HepG2 (cell line): ENCODE measurements at regions not wholly inside any gene's neighbourhood (a gene's known extent, or its start where the extent isn't known, plus 50 kb on each side); places are given as distances from the start of the nearest gene placed in this dataset.

Experiments
- ATAC-seq: fragments of 200-7000 bp; cut with Tn5 transposase; 3 replicates; pipeline ENCODE4 v1.9.1; 2020; ENCODE audit warnings: mild to moderate bottlenecking, moderate library complexity
- BruUV-seq: library from RNA; stranded (reverse); fragments of 400-500 nt; replicated peaks from 2 replicates; lab custom pipeline; 2021; lab: Mats Ljungman, UMichigan
- CTCF ChIA-PET: fragments of 300-600 bp; formaldehyde crosslinking; extraction: SDS; loops from one replicate; lab custom pipeline; 2021; ENCODE audit warnings: low total read pairs, inconsistent platforms, low intra/inter-chr PET ratio; lab: Yijun Ruan, JAX
- POLR2A ChIA-PET: fragments of 350-600 bp; sonication (Branson Sonifier 250); formaldehyde crosslinking; loops from one replicate; lab custom pipeline; 2020; ENCODE audit warnings: antibody characterized with exemption, inconsistent platforms; lab: Yijun Ruan, JAX
- DNase-seq: peaks from one replicate; pipeline ENCODE4 v3.0.0-alpha.2; 2015; ENCODE audit warnings: low spot score
- FAIRE-seq: peaks from 3 replicates; lab custom pipeline; 2011; peaks lifted over from hg19 to GRCh38; lab: Jason Lieb, UNC
- H2AFZ ChIP-seq: one replicate; pipeline ENCODE4 v1.6.1; 2011; ENCODE audit warnings: low read length, inconsistent platforms
- H3K27ac ChIP-seq: fragments of 300-600 bp; 3 replicates; pipeline ENCODE4 v1.8.0; 2011; ENCODE audit warnings: mixed run types, mild to moderate bottlenecking, mixed read lengths, low read length, inconsistent platforms; ENCODE audit not compliant: insufficient read depth; ENCODE audit errors: extremely low read length
- H3K27me3 ChIP-seq, 2 experiments: fragments of 200-600 bp in 1 of 2; 2 replicates in 1 of 2; 3 replicates in 1 of 2; pipeline versions ENCODE4 v1.6.0 to v1.8.0; 2011; ENCODE audit warnings: low read length in 2 of 2, mild to moderate bottlenecking in 2 of 2, moderate library complexity in 2 of 2, inconsistent platforms in 1 of 2; ENCODE audit not compliant: insufficient read depth in 2 of 2, control insufficient read depth in 1 of 2
- H3K36me3 ChIP-seq, 2 experiments: fragments of 200-600 bp in 1 of 2; replicated peaks in 1 of 2; 2 replicates in 1 of 2; 3 replicates in 1 of 2; pipeline versions ENCODE4 v1.5.1 to v1.8.0; 2011; ENCODE audit warnings: low read length in 2 of 2, inconsistent platforms in 1 of 2; ENCODE audit not compliant: insufficient read depth in 2 of 2, control insufficient read depth in 1 of 2
- H3K4me1 ChIP-seq: 2 replicates; pipeline ENCODE4 v1.5.1; 2012; ENCODE audit warnings: low read length, inconsistent platforms; ENCODE audit not compliant: insufficient read depth
- H3K4me2 ChIP-seq: 2 replicates; pipeline ENCODE4 v1.6.0; 2011; ENCODE audit warnings: low read depth, low read length, inconsistent platforms
- H3K4me3 ChIP-seq, 3 experiments: fragments of 200-600 bp in 1 of 3; sonication (generic), shearing (Covaris generic) in 1 of 3; replicated peaks in 1 of 3; 2 replicates each; pipeline ENCODE4 v1.5.1; 2011 to 2016; ENCODE audit warnings: low read length in 3 of 3, inconsistent platforms in 2 of 3, low read depth in 2 of 3, mild to moderate bottlenecking in 2 of 3, control low read depth in 1 of 3, mixed read lengths in 1 of 3; ENCODE audit not compliant: insufficient read depth in 1 of 3
- H3K79me2 ChIP-seq: one replicate; pipeline ENCODE4 v1.6.1; 2011; ENCODE audit warnings: low read length, inconsistent platforms; ENCODE audit not compliant: insufficient read depth
- H3K9ac ChIP-seq: 2 replicates; pipeline ENCODE4 v1.6.0; 2011; ENCODE audit warnings: mild to moderate bottlenecking, low read depth, low read length, inconsistent platforms; ENCODE audit not compliant: insufficient read depth
- H3K9me3 ChIP-seq: 2 replicates; pipeline ENCODE4 v1.5.1; 2012; ENCODE audit warnings: mild to moderate bottlenecking, low read length
- H4K20me1 ChIP-seq: 2 replicates; pipeline ENCODE4 v1.6.0; 2011; ENCODE audit warnings: inconsistent platforms, mild to moderate bottlenecking, low read length, moderate library complexity; ENCODE audit not compliant: insufficient read depth
- ETS1 ChIP-seq: sonication (generic); formaldehyde crosslinking; IDR thresholded peaks from 2 replicates; pipeline ENCODE4 v1.4.0; 2020; ENCODE audit warnings: missing genetic modification reagents
- GTF3A ChIP-seq: sonication (generic); formaldehyde crosslinking; conservative IDR thresholded peaks from 2 replicates; pipeline ENCODE4 v1.4.0; 2020; ENCODE audit warnings: mild to moderate bottlenecking, missing genetic modification reagents
- HCFC1 ChIP-seq: fragments of 150-350 bp; IDR thresholded peaks from 2 replicates; pipeline ENCODE4 v1.6.1; 2014; ENCODE audit warnings: low read depth, low read length
- HDAC6 ChIP-seq: fragments of 200-600 bp; sonication (generic); IDR thresholded peaks from 2 replicates; pipeline ENCODE4 v1.7.0; 2017; ENCODE audit warnings: mild to moderate bottlenecking, antibody characterized with exemption, low read length, low read depth
- SNAI1 ChIP-seq: sonication (generic); formaldehyde crosslinking; IDR thresholded peaks from 2 replicates; pipeline ENCODE4 v1.5.0; 2020; ENCODE audit warnings: mild to moderate bottlenecking, missing genetic modification reagents, borderline replicate concordance
- TGIF2 ChIP-seq: IDR thresholded peaks from 2 replicates; pipeline ENCODE4 v1.6.1; 2016; ENCODE audit warnings: control low read depth, missing compliant biosample characterization
- ZBTB1 ChIP-seq: sonication (generic); formaldehyde crosslinking; IDR thresholded peaks from 2 replicates; pipeline ENCODE4 v1.4.0; 2020; ENCODE audit warnings: missing genetic modification reagents, borderline replicate concordance
- ZNF430 ChIP-seq: sonication (generic); formaldehyde crosslinking; IDR thresholded peaks from 2 replicates; pipeline ENCODE4 v1.9.0; 2021; ENCODE audit warnings: mild to moderate bottlenecking, missing genetic modification reagents
- ZNF460 ChIP-seq: sonication (generic); formaldehyde crosslinking; IDR thresholded peaks from 2 replicates; pipeline ENCODE4 v1.5.1; 2020; ENCODE audit warnings: missing genetic modification reagents, mild to moderate bottlenecking, borderline replicate concordance
- ZNF576 ChIP-seq: sonication (generic); formaldehyde crosslinking; IDR thresholded peaks from 2 replicates; pipeline ENCODE4 v1.4.0; 2020; ENCODE audit warnings: mild to moderate bottlenecking, missing genetic modification reagents
- ZNF792 ChIP-seq: IDR thresholded peaks from 2 replicates; pipeline ENCODE4 v1.6.1; 2016
- WGBS: methylation state at CpG from one replicate; pipeline ENCODE4 v1.1.6; 2017; ENCODE audit warnings: low lambda C conversion rate; 5-methylcytosine and 5-hydroxymethylcytosine counted together
- in situ Hi-C: cut with HindIII; loops from 2 replicates; pipeline ENCODE4 v1.10.0; 2017; ENCODE audit warnings: low pct_unique_long_range_greater_than_20kb; ENCODE audit not compliant: extremely low pct_ligation_motif_present
- intact Hi-C: fragments of 100-400 bp; cut with micrococcal nuclease; formaldehyde crosslinking; loops from one replicate; pipeline ENCODE4 v1.10.0; 2022; ENCODE audit not compliant: unreplicated experiment

- TF ChIP-seq ZBTB1 (CRISPR knock-in tag) = no peak
- no peak for TF ChIP-seq ZNF576 (CRISPR knock-in tag)
- TF ChIP-seq TGIF2 (CRISPR knock-in tag) = no peak
- TF ChIP-seq ZNF430 (CRISPR knock-in tag) = no peak
- TF ChIP-seq HCFC1 = no peak
- TF ChIP-seq SNAI1 = no peak
- TF ChIP-seq ZNF460 = no peak
- TF ChIP-seq ETS1 (CRISPR knock-in tag) = no peak
- TF ChIP-seq GTF3A = no peak
- no peak for TF ChIP-seq HDAC6
- no peak for TF ChIP-seq ZNF792 (CRISPR knock-in tag)
- H3K4me3 ChIP-seq = no peak overlapping the region
- DNase-seq (no peak), ATAC-seq (no peak), FAIRE-seq (no peak)
- H3K9ac ChIP-seq = no peak overlapping the region
- peaks cover 0 to 35% of the 10 kb centered on the region in 2 experiments; a peak in 4 of 5 replicates for H3K27me3 ChIP-seq
- H3K36me3 ChIP-seq = no peaks in the 10 kb centered on the region
- no peaks in the 10 kb centered on the region for H3K4me1 ChIP-seq
- 34% methylated on average over 5 of the region's 5 CpGs for WGBS
- no peaks in the 10 kb centered on the region for H3K79me2 ChIP-seq
- H2AFZ ChIP-seq = no peak overlapping the region
- in situ Hi-C loops (no loop called here), intact Hi-C loops (no loop called here)
- BruUV-seq = no TSS peak
- no peaks in the 10 kb centered on the region for H4K20me1 ChIP-seq
- H3K27ac ChIP-seq = no peak overlapping the region
- H3K9me3 ChIP-seq = no peaks in the 10 kb centered on the region
- H3K4me2 ChIP-seq = no peak overlapping the region
- POLR2A ChIA-PET = no interaction called here
- CTCF ChIA-PET = no interaction called here
These were observed 78.6 kb downstream of the EDN3 start for GRCh38 chr20:59378966-59379365.
